ENCODE measurements at regions not wholly inside any gene's neighbourhood (a gene's known extent, or its start where the extent isn't known, plus 50 kb on each side); places are given as distances from the start of the nearest gene placed in this dataset.

DNA sequence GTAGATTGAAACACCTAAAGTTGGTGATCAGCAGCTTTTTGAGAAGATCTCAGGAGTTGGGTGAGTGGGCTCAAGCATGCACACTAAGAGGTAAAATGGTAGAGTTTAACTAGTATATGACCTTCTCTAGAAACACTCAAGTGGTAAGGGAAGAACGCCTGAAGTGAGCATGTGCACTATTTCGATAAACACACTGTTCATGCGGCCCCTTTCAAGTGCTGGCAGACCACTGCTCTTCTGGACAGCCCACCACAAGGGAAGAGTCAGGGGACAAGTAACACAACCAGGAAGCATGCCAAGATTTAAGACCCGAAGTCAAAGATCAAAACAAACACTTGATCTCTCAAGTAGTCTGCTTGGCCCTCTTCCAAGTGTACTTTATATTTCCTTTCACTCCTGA lies 519.5 kb upstream of the ZWINT start (continued):
- TF ChIP-seq, protein P1, sequence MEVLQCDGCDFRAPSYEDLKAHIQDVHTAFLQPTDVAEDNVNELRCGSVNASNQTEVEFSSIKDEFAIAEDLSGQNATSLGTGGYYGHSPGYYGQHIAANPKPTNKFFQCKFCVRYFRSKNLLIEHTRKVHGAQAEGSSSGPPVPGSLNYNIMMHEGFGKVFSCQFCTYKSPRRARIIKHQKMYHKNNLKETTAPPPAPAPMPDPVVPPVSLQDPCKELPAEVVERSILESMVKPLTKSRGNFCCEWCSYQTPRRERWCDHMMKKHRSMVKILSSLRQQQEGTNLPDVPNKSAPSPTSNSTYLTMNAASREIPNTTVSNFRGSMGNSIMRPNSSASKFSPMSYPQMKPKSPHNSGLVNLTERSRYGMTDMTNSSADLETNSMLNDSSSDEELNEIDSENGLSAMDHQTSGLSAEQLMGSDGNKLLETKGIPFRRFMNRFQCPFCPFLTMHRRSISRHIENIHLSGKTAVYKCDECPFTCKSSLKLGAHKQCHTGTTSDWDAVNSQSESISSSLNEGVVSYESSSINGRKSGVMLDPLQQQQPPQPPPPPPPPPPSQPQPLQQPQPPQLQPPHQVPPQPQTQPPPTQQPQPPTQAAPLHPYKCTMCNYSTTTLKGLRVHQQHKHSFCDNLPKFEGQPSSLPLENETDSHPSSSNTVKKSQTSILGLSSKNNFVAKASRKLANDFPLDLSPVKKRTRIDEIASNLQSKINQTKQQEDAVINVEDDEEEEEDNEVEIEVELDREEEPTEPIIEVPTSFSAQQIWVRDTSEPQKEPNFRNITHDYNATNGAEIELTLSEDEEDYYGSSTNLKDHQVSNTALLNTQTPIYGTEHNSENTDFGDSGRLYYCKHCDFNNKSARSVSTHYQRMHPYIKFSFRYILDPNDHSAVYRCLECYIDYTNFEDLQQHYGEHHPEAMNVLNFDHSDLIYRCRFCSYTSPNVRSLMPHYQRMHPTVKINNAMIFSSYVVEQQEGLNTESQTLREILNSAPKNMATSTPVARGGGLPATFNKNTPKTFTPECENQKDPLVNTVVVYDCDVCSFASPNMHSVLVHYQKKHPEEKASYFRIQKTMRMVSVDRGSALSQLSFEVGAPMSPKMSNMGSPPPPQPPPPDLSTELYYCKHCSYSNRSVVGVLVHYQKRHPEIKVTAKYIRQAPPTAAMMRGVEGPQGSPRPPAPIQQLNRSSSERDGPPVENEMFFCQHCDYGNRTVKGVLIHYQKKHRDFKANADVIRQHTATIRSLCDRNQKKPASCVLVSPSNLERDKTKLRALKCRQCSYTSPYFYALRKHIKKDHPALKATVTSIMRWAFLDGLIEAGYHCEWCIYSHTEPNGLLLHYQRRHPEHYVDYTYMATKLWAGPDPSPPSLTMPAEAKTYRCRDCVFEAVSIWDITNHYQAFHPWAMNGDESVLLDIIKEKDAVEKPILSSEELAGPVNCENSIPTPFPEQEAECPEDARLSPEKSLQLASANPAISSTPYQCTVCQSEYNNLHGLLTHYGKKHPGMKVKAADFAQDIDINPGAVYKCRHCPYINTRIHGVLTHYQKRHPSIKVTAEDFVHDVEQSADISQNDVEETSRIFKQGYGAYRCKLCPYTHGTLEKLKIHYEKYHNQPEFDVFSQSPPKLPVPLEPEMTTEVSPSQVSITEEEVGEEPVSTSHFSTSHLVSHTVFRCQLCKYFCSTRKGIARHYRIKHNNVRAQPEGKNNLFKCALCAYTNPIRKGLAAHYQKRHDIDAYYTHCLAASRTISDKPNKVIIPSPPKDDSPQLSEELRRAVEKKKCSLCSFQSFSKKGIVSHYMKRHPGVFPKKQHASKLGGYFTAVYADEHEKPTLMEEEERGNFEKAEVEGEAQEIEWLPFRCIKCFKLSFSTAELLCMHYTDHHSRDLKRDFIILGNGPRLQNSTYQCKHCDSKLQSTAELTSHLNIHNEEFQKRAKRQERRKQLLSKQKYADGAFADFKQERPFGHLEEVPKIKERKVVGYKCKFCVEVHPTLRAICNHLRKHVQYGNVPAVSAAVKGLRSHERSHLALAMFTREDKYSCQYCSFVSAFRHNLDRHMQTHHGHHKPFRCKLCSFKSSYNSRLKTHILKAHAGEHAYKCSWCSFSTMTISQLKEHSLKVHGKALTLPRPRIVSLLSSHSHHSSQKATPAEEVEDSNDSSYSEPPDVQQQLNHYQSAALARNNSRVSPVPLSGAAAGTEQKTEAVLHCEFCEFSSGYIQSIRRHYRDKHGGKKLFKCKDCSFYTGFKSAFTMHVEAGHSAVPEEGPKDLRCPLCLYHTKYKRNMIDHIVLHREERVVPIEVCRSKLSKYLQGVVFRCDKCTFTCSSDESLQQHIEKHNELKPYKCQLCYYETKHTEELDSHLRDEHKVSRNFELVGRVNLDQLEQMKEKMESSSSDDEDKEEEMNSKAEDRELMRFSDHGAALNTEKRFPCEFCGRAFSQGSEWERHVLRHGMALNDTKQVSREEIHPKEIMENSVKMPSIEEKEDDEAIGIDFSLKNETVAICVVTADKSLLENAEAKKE (CRISPR knock-in tag; IDR thresholded peaks at IDR 0.05): no peak
- TF ChIP-seq ZNF331 (CRISPR knock-in tag; IDR thresholded peaks at IDR 0.05; ENCODE audit: low read depth): no peak

DNA sequence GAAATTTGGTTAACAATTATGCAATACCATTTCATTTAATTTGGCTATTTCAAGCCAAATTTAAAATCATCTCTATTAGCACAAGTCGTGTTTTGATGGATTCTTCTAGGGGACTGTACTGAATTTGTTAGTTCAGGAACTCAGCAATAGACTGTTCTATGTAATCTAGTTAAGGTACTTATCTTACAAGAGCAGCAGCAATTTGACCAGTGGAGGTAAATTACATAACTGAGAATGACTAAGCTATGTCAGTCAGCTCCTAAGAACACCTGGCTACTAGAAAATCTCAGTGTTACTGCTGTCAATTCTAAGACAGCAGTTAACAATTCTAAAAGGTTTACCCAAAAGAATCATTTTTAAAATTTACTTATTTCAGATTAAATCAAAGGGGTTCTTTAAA lies 513.9 kb upstream of the ZWINT start:
- no peak overlapping the region for H3K27ac ChIP-seq (ENCODE audit: low read depth)
- H3F3A ChIP-seq (replicated peaks; ENCODE audit: low read depth): no peaks in the 10 kb centered on the region
- DNase-seq (ENCODE audit: low spot score): no peak
- Mint-ChIP-seq H3K36me3 (ENCODE audit: low read depth) (no peaks in the 10 kb centered on the region), H3K9me3 (no peaks in the 10 kb centered on the region; the same call in 2 of the 3 replicates), H3K4me1 (no peaks in the 10 kb centered on the region), H3K27me3 (ENCODE audit: insufficient read depth, low read depth, poor library complexity) (no peaks in the 10 kb centered on the region), H3K4me3 (no peak overlapping the region), H3K27ac (no peak overlapping the region)
- no peaks in the 10 kb centered on the region for H4K20me1 ChIP-seq (replicated peaks; ENCODE audit: insufficient read depth)
- H3K4me1 ChIP-seq (ENCODE audit: insufficient read depth): no peaks in the 10 kb centered on the region
- H3K79me2 ChIP-seq (replicated peaks; ENCODE audit: insufficient read depth): no peaks in the 10 kb centered on the region
- H2AFZ ChIP-seq: no peak overlapping the region
- no peak overlapping the region for H3K4me2 ChIP-seq
- TF ChIP-seq, protein P2, sequence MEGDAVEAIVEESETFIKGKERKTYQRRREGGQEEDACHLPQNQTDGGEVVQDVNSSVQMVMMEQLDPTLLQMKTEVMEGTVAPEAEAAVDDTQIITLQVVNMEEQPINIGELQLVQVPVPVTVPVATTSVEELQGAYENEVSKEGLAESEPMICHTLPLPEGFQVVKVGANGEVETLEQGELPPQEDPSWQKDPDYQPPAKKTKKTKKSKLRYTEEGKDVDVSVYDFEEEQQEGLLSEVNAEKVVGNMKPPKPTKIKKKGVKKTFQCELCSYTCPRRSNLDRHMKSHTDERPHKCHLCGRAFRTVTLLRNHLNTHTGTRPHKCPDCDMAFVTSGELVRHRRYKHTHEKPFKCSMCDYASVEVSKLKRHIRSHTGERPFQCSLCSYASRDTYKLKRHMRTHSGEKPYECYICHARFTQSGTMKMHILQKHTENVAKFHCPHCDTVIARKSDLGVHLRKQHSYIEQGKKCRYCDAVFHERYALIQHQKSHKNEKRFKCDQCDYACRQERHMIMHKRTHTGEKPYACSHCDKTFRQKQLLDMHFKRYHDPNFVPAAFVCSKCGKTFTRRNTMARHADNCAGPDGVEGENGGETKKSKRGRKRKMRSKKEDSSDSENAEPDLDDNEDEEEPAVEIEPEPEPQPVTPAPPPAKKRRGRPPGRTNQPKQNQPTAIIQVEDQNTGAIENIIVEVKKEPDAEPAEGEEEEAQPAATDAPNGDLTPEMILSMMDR (conservative IDR thresholded peaks at IDR 0.05; ENCODE audit: low read depth in 2 of 2): no peak
- TF ChIP-seq ZNF331 (CRISPR knock-in tag; IDR thresholded peaks at IDR 0.05; ENCODE audit: low read depth) (no peak), CREB1 (CRISPR knock-in tag; IDR thresholded peaks at IDR 0.05; ENCODE audit: low read depth) (no peak), EZH2phosphoT487 (IDR thresholded peaks at IDR 0.05; ENCODE audit: unreplicated experiment) (no peak), POLR2AphosphoS5 (IDR thresholded peaks at IDR 0.05; ENCODE audit: low read depth) (no peak), STAT1 (IDR thresholded peaks at IDR 0.05; ENCODE audit: unreplicated experiment) (no peak), ZNF114 (CRISPR knock-in tag; IDR thresholded peaks at IDR 0.05) (no peak)
- TF ChIP-seq, protein P1 (CRISPR knock-in tag; IDR thresholded peaks at IDR 0.05): no peak
- no peaks in the 10 kb centered on the region for H3K9me2 ChIP-seq (ENCODE audit: insufficient read depth)
- no peaks in the 10 kb centered on the region for H3K36me3 ChIP-seq (ENCODE audit: insufficient read depth)
- no peaks in the 10 kb centered on the region for H3K27me3 ChIP-seq (ENCODE audit: insufficient read depth)
- ATAC-seq: no peak
- H3K4me3 ChIP-seq: no peak overlapping the region
